HG03108 (cell line): ENCODE measurements at regions not wholly inside any gene's neighbourhood (a gene's known extent, or its start where the extent isn't known, plus 50 kb on each side); places are given as distances from the start of the nearest gene placed in this dataset.

Experiments
- ATAC-seq: cut with Tn5 transposase; IDR thresholded peaks from one replicate; pipeline ENCODE4 v1.9.1; 2021; ENCODE audit warnings: moderate library complexity; ENCODE audit not compliant: unreplicated experiment

- ATAC-seq = no peak
Measured at GRCh38 chr11:112877581-112877980, 83.6 kb upstream of the NCAM1 start.

- ATAC-seq = no peak
Measured at GRCh38 chr11:112878033-112878601, 83.1 kb upstream of the NCAM1 start.

GRCh38 chr11:112880495-112880894 lies 80.7 kb upstream of the NCAM1 start:
- no peak for ATAC-seq

DNA sequence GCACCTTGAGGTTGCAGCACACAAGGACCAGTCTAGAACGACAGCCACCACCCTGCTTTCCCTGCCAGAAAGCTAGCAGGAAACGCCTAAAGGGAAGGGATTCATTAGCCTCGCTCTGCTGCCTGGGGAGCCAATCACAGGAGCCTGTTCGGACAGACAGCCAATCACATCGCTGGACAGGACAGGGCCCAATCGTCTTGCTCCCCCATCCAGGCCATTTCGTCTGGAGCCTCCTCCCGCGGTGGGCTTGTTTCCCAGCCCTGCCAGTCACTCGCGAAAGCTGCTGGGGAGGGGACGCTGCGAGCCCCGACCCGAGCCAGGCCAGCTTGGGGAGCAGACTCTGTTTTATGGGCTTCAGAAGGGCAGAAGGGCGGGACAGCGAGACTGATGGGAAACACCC lies 79.8 kb upstream of the NCAM1 start:
- ATAC-seq = no peak

DNA sequence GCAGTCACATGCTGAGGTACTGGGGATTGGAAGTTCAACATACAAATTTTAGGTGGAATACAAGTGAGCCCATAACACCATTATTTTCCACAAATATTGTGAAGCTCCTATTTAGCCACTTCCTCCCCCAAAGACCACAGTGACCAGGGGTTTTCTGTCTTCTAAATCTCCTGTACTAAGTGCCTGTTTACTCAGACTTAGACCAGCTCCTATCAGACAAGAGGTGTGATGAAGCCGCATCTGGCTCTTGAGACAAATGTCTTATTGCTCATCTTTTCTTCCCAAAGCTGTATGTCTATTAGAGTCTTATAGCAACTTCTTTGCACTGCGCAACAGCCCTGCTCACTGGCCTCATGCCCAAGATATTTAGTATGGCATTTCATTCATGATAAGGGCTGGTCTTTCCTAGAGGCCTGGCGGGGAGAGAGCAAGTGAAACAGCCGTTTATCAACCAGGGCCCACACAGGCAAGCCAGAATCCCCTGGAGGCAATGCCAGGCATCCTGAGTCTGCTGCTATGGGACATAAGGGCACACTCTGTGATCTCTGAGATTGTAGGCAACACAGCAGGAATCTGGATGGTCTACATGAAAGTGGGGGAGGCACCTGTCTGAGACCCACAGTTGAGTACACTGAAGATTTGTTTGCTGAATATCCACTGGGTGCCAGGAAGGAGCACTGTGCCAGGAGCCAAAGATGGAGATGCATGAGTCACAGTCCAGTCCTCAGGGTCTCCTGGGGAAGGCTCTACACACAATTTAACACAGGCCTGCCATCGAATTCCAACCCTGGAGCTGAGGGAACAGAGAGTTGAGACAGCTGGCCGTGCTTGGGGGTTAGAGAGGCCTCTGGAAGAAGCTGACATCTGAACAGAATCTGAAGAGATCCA lies 78.5 kb upstream of the NCAM1 start:
- ATAC-seq = no peak

DNA sequence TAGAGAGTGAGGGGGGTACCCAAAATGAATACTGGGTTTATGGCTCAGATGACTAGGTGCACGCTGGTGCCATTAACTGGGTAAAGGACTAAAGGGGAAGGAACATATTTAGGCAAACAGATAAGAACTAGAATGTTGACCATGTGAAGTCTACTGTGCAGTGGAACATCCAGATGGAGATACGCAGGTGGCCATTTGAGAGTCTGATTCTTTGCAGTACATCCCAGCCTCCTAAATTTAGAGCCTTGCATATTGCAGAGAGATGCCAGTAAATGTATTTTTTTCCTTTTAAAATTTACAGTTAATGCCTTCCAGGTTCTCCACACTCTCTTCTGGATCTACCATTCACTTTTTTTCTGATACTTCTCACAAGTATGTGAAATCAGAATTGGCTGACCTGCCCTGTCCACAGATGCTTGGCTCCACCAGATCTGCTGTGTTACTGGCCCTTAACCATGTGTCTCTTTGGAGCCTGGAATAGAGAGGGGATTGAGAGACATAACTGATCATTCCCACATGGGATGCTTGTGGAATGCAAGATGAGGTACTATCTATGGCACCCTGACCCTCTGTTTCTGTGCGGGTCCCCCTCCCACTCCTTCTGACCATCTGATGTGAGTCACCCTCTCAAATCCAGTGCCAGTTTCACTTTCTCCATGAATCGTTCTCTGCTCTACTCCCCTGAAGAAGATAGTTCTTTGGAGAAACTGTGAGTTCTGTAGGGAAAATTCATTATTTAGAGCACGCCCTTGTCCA lies 77.0 kb upstream of the NCAM1 start:
- ATAC-seq = no peak

DNA sequence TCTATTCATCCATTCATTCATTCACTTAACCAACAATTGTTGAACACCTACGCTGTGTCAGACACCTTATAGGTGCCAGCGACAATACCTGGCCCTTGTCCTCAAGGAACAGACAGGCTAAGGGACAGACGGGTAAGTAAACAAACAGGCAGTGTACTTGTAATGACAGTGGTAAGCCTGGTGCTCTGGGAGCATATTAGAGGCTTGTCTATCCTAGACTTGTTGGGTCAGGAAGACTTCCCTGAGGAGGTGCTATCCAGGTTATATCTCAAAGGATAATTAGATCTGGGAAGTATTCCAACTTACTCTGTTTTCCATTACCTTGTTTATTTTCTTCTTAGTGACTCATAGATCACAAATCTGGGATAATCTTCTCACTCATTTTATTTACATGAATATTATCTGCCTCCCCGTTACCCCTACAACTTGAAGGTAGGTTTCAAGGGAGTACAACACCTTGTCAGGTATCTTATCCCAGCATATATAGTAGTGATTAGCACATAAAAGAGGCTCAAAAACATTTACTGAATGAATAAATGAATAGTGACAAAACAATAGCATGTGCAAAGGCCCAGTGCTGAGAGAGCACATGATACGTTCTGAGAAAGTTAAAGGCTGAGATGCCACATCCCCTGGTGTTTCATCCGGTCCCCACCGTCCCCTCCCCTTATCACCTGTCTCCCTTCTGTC lies 75.3 kb upstream of the NCAM1 start:
- no peak for ATAC-seq

DNA sequence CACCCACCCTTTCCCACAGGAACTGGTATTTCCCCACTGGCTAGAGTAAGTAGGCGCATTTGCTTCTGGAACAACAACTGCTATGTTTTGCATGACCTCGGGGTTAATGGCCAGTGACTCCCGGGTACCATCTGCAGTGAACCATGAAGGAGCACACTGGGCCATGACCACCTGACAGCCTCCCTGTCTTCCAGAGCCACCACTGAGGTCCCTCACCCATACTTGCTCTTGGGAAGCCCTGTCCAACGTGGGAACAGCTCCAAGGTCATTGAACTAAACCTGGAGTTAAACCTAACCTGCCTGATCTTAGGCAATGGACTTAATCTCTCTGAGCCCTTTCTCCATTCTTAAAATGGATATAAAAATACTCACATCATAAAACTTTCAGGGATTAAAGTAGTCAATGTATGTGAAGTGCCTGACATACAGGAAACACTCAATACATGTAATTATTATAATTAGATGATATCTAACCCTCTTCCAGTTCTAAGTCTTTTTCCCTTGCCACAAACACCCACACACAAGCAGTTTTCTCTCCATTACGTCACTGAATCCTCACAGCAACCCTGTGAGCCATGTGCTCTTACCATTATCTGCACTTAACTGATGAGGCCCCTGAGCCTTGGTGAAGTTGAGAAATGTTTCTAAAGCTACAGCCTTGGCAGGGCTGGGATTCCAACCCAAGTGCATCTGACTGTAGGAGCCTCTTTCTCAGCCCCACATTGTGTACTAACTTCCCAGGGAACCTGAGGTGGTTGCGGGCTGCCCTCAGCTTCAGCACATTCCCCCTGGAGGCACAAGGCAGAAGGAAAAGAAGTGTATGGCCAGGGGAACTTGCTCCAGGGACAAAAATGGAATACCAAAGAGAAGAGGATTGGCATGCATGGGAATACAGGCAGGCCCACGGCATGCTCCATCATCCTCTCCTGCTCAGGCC lies 74.5 kb upstream of the NCAM1 start:
- ATAC-seq = no peak

DNA sequence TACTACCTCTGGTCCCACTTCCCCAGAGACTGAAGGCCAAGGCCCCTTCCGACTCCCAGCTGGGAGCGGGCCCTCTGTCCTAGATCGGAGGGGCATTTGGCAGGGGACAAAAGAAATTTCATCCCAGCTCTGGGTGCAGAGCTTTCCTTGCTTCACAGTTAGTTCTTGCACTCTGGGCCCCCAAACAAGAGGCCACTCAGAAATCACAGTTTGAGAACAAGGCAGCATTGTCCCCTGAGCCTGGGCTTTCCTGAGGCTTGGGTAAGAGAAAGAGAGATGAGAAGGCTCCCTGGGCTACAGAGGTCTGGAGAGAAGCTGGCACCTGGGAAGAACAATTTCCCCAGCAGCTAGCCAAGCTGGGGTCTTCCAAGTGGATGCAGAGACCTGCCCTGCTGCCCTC lies 71.8 kb upstream of the NCAM1 start:
- no peak for ATAC-seq

GRCh38 chr11:112899235-112900006 lies 61.8 kb upstream of the NCAM1 start:
- no peak for ATAC-seq

DNA sequence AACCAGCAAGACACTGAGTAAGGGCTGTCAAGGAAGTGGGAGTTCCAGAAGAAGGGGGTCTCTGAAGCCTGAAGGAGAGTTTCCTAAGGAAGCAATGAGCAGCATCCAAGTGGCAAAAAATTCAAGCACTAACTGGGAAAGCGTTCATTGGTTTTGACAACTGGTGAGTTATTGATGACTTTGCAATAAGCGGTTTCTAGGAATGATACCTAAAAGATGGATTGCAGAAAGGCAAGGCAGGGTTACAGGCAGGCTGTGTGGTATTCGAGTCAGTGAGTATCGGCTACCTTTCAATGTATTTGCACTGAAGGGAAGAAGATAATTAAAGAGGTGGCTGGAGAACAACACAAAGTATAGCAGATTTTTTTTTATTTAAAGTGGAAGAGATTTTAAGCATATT lies 59.3 kb upstream of the NCAM1 start:
- no peak for ATAC-seq

DNA sequence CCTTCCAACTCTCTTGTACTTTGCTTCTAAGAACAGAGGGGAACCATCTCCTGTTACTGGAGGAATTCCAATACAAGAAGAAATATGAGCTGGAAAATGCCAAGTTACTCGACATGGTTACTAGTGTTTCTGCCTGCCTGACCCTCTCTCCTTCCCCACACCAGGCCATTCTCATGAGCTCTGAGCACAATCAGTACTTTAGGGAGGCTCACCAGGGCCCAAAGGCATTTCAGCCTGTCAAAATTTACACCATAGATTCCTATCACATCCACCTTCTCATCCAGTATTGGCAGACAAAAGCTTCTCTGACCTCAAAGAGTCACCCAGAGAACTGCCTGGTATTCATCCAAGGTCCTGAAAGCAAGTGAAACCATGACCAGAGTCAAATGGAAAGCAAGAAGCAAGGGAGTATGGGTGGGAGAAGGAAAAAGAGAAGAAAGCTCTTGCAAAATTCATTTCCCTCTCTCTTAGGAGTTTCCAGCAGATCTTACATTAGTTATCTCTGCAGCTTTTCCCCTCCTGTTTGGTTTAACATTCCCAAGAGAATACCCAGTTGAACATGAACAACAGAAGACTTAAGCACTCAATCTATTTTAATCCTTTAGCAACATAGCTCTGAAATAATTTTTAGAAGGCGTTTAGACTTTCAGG lies 58.7 kb upstream of the NCAM1 start:
- ATAC-seq = no peak

- ATAC-seq = no peak
Measured at GRCh38 chr11:112903340-112903739, 57.9 kb upstream of the NCAM1 start.

DNA sequence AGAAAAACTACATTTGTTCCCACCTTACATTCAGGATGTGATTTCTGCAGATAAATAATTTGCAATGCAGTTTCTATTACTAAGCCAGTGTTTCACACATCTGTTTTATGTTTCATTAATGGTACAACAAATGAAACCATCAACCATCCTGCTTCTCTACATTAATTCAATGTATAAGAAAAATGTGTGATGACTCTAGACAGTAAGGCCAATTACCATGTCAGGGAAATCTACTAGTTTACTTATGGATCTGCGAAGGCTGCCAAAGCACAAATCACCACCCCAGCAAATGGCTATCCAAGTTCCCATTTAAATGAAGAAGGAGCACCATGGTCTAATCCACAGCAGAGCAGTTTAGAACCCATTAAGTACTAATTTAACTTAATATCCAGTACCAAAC lies 50.1 kb upstream of the NCAM1 start:
- no peak for ATAC-seq
